Naive B cell (primary cell): ENCODE measurements at regions not wholly inside any gene's neighbourhood (a gene's known extent, or its start where the extent isn't known, plus 50 kb on each side); places are given as distances from the start of the nearest gene placed in this dataset.
"Not testable (repeated sequence)": the region's sequence is repeated elsewhere in the genome, so short reads cannot be mapped to it uniquely, and the experiment has no call there.

Experiments
- ATAC-seq, 2 donors: fragments of 150-1000 bp; cut with Tn5 transposase; 2 replicates each; pipeline ENCODE4 v1.10.0; 2021; ENCODE audit warnings: low read depth in 2 of 2, mild to moderate bottlenecking in 2 of 2, moderate library complexity in 2 of 2
- DNase-seq: peaks from one replicate; pipeline ENCODE4 v3.0.0; 2022
- H3K27ac Mint-ChIP-seq, 6 donors: one replicate each; pipeline ENCODE4 v1.8.0; 2020 to 2022; ENCODE audit warnings: mild to moderate bottlenecking in 6 of 6, mixed read lengths in 6 of 6, moderate library complexity in 5 of 6, inconsistent platforms in 2 of 6
- H3K27me3 Mint-ChIP-seq, 3 donors: one replicate each; pipeline ENCODE4 v1.8.0; 2021 to 2022; ENCODE audit warnings: mixed read lengths in 3 of 3, mild to moderate bottlenecking in 1 of 3
- H3K36me3 Mint-ChIP-seq, 2 donors: one replicate each; pipeline ENCODE4 v1.8.0; 2020 to 2022; ENCODE audit warnings: mixed read lengths in 2 of 2, inconsistent platforms in 1 of 2, mild to moderate bottlenecking in 1 of 2
- H3K4me1 Mint-ChIP-seq, 3 donors: one replicate each; pipeline ENCODE4 v1.8.0; 2020 to 2022; ENCODE audit warnings: mixed read lengths in 3 of 3, inconsistent platforms in 1 of 3, mild to moderate bottlenecking in 1 of 3, moderate library complexity in 1 of 3
- H3K4me3 Mint-ChIP-seq, 8 donors: one replicate each; pipeline ENCODE4 v1.8.0; 2020 to 2022; ENCODE audit warnings: mild to moderate bottlenecking in 8 of 8, mixed read lengths in 8 of 8, moderate library complexity in 8 of 8, inconsistent platforms in 2 of 8
- H3K9me3 Mint-ChIP-seq, 7 donors: one replicate each; pipeline ENCODE4 v1.8.0; 2020 to 2022; ENCODE audit warnings: mixed read lengths in 7 of 7, mild to moderate bottlenecking in 5 of 7, inconsistent platforms in 2 of 7, moderate library complexity in 1 of 7

- Mint-ChIP-seq H3K36me3 (no peaks in the 10 kb centered on the region), H3K27me3 (peaks cover 0 to 25% (median 18%) of the 10 kb centered on the region in 3 donors), H3K27ac (peak overlapping the region in 1 of 6 donors; percentile 74), H3K9me3 (peaks cover 0 to 27% (median 7%) of the 10 kb centered on the region in 7 donors), H3K4me3 (no peak overlapping the region), H3K4me1 (no peaks in the 10 kb centered on the region)
- DNase-seq (no peak), ATAC-seq (no peak)
These were observed 127.6 kb downstream of the CHD9NB start for GRCh38 chr16:52925143-52925542.

GRCh38 chr16:52924162-52924561 is 128.5 kb downstream of the CHD9NB start:
- no peak for ATAC-seq
- Mint-ChIP-seq H3K4me1 (no peaks in the 10 kb centered on the region), H3K27me3 (peaks cover 0 to 28% (median 21%) of the 10 kb centered on the region in 3 donors)

GRCh38 chr16:52921104-52921503 is 131.6 kb downstream of the CHD9NB start:
- no peak for DNase-seq
- Mint-ChIP-seq H3K9me3 (peaks cover 0 to 30% (median 4%) of the 10 kb centered on the region in 7 donors), H3K4me3 (no peak overlapping the region), H3K36me3 (no peaks in the 10 kb centered on the region), H3K4me1 (no peaks in the 10 kb centered on the region), H3K27ac (no peak overlapping the region), H3K27me3 (peaks cover 11 to 36% (median 18%) of the 10 kb centered on the region in 3 donors)
- no peak for ATAC-seq

More at GRCh38 chr16:52924162-52924561, 128.5 kb downstream of the CHD9NB start:
- no peak for DNase-seq
- Mint-ChIP-seq H3K9me3 (peaks cover 0 to 27% (median 7%) of the 10 kb centered on the region in 7 donors), H3K4me3 (no peak overlapping the region), H3K27ac (no peak overlapping the region), H3K36me3 (no peaks in the 10 kb centered on the region)

- H3K27me3 Mint-ChIP-seq, result peaks cover 13 to 36% (median 18%) of the 10 kb centered on the region in 3 donors
- ATAC-seq, result no peak
These were observed 132.4 kb downstream of the CHD9NB start for GRCh38 chr16:52920331-52920730.

GRCh38 chr16:52914428-52914827 is 138.3 kb downstream of the CHD9NB start:
- peaks cover 0 to 7% (median 0%) of the 10 kb centered on the region in 7 donors for H3K9me3 Mint-ChIP-seq
- peak overlapping the region in 1 of 8 donors; percentile 27 for H3K4me3 Mint-ChIP-seq
- DNase-seq (no peak), ATAC-seq (no peak)
- H3K27ac Mint-ChIP-seq, result no peak overlapping the region
- peaks cover 8 to 25% (median 13%) of the 10 kb centered on the region in 3 donors for H3K27me3 Mint-ChIP-seq
- no peaks in the 10 kb centered on the region for H3K36me3 Mint-ChIP-seq
- H3K4me1 Mint-ChIP-seq, result no peaks in the 10 kb centered on the region

More at GRCh38 chr16:52920331-52920730, 132.4 kb downstream of the CHD9NB start:
- H3K4me1 Mint-ChIP-seq, result no peaks in the 10 kb centered on the region
- no peak for DNase-seq
- no peak overlapping the region for H3K27ac Mint-ChIP-seq
- peaks cover 0 to 22% (median 3%) of the 10 kb centered on the region in 7 donors for H3K9me3 Mint-ChIP-seq
- H3K36me3 Mint-ChIP-seq, result no peaks in the 10 kb centered on the region
- no peak overlapping the region for H3K4me3 Mint-ChIP-seq

- Mint-ChIP-seq H3K4me1 (no peaks in the 10 kb centered on the region), H3K9me3 (peaks cover 0 to 7% (median 0%) of the 10 kb centered on the region in 7 donors), H3K27ac (no peak overlapping the region), H3K27me3 (peaks cover 2 to 19% (median 8%) of the 10 kb centered on the region in 3 donors), H3K4me3 (no peak overlapping the region), H3K36me3 (no peaks in the 10 kb centered on the region)
- ATAC-seq, result no peak
- DNase-seq, result no peak
These were observed 140.0 kb downstream of the CHD9NB start for GRCh38 chr16:52912565-52913173.

DNA sequence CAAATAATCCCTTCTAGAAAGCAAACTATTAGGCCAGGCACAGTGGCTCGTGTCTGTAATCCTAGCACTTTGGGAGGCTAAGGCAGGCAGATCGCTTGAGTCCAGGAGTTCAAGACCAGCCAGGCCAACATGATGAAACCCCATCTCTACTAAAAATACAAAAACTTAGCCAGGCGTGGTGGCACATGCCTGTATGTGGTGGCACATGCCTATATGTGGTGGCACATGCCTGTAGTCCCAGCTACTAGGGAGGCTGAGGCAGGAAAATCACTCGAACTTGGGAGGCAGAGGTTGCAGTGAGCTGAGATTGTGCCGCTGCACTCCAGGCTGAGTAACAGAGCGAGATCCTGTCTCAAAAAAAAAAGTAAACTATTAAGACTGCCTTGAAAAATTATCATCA is 144.6 kb downstream of the CHD9NB start:
- H3K27me3 Mint-ChIP-seq, H3K4me1 Mint-ChIP-seq, H3K36me3 Mint-ChIP-seq, H3K27ac Mint-ChIP-seq, DNase-seq, H3K4me3 Mint-ChIP-seq, ATAC-seq: not testable (repeated sequence)
- H3K9me3 Mint-ChIP-seq, result peaks cover 0 to 14% (median 2%) of the 10 kb centered on the region in 7 donors

DNA sequence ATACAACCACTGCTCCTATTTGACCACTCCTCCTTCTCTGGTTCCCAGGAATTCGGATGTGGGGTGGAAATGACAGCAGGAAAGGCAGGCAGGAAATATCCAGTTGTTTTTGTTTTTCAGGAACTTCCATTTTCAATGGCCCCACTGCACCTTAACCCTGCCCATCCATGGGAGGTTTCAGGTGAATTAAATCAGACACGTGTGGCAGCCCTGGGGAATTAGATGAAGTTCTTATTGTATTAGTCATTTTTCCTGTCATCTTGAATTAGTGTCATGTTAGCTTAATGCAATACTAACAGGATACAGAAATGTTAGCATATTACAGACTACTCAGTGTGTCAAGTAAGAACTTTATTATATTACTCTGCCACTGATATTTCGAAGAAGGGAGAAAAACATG is 146.4 kb downstream of the CHD9NB start:
- no peak overlapping the region for H3K4me3 Mint-ChIP-seq
- no peak for ATAC-seq
- DNase-seq, result no peak
- H3K36me3 Mint-ChIP-seq, result no peaks in the 10 kb centered on the region
- no peak overlapping the region for H3K27ac Mint-ChIP-seq
- no peaks in the 10 kb centered on the region for H3K4me1 Mint-ChIP-seq
- H3K27me3 Mint-ChIP-seq, result peaks cover 0 to 8% (median 5%) of the 10 kb centered on the region in 3 donors
- H3K9me3 Mint-ChIP-seq, result peaks cover 0 to 14% (median 2%) of the 10 kb centered on the region in 7 donors

- Mint-ChIP-seq H3K36me3 (no peaks in the 10 kb centered on the region), H3K27me3 (peaks cover 8 to 16% (median 8%) of the 10 kb centered on the region in 3 donors), H3K9me3 (peaks cover 3 to 23% (median 9%) of the 10 kb centered on the region in 7 donors), H3K27ac (no peak overlapping the region), H3K4me3 (no peak overlapping the region), H3K4me1 (no peaks in the 10 kb centered on the region)
- ATAC-seq (no peak), DNase-seq (no peak)
These were observed 156.1 kb downstream of the CHD9NB start for GRCh38 chr16:52896478-52897164.

GRCh38 chr16:52874042-52874441 is 178.7 kb downstream of the CHD9NB start:
- no peak overlapping the region for H3K27ac Mint-ChIP-seq
- peaks cover 6 to 21% (median 13%) of the 10 kb centered on the region in 3 donors for H3K27me3 Mint-ChIP-seq
- DNase-seq (no peak), ATAC-seq (no peak)
- peaks cover 0 to 7% (median 2%) of the 10 kb centered on the region in 7 donors for H3K9me3 Mint-ChIP-seq
- no peak overlapping the region for H3K4me3 Mint-ChIP-seq
- H3K36me3 Mint-ChIP-seq, result no peaks in the 10 kb centered on the region
- H3K4me1 Mint-ChIP-seq, result no peaks in the 10 kb centered on the region

DNA sequence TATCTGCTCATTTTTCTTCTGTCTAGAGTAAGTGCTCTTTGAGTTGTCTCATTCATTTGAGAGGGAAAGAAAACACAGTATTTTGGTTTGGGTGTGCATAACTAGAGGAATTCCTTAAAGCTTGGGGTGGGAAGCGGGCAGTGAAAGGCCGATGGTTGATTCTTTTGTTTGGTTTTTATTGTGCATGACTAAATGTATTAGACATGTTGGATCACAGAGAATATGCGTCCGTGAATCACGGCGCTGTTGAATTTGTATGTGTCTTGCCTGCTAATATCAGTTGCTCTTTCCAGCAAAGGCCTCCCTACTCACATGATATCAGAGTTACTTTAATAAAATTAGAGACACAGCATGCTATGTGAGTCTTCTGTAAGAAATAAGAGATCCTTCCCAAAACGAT is 180.0 kb downstream of the CHD9NB start:
- peaks cover 0 to 12% (median 5%) of the 10 kb centered on the region in 7 donors for H3K9me3 Mint-ChIP-seq
- ATAC-seq, result no peak
- no peak overlapping the region for H3K27ac Mint-ChIP-seq
- no peak for DNase-seq
- H3K4me1 Mint-ChIP-seq, result no peaks in the 10 kb centered on the region
- H3K4me3 Mint-ChIP-seq, result no peak overlapping the region
- H3K27me3 Mint-ChIP-seq, result peaks cover 6 to 14% (median 13%) of the 10 kb centered on the region in 3 donors
- no peaks in the 10 kb centered on the region for H3K36me3 Mint-ChIP-seq

DNA sequence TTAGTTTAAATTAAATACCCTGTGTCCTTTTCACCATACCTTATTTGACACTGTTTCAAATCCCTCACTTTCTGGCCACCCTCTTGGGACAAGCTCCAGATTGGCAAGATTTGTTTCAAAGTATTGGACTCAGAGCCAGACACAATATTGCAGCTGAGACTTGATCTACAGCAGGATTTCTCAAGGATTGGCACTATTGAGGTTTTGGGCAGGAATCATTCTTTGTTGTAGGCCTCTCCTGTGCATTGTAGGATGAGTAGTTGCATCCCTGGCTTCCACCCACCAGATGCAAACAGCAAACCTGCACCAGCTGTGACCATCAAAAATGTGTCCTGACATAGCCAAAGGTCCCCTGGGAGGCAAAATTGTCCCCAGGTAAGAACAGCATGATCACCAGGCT is 181.2 kb downstream of the CHD9NB start:
- H3K36me3 Mint-ChIP-seq, result no peaks in the 10 kb centered on the region
- H3K4me3 Mint-ChIP-seq, result no peak overlapping the region
- H3K4me1 Mint-ChIP-seq, result no peaks in the 10 kb centered on the region
- no peak overlapping the region for H3K27ac Mint-ChIP-seq
- H3K27me3 Mint-ChIP-seq, result peaks cover 6 to 13% (median 13%) of the 10 kb centered on the region in 3 donors
- ATAC-seq (no peak), DNase-seq (no peak)
- H3K9me3 Mint-ChIP-seq, result peaks cover 0 to 12% (median 5%) of the 10 kb centered on the region in 7 donors

DNA sequence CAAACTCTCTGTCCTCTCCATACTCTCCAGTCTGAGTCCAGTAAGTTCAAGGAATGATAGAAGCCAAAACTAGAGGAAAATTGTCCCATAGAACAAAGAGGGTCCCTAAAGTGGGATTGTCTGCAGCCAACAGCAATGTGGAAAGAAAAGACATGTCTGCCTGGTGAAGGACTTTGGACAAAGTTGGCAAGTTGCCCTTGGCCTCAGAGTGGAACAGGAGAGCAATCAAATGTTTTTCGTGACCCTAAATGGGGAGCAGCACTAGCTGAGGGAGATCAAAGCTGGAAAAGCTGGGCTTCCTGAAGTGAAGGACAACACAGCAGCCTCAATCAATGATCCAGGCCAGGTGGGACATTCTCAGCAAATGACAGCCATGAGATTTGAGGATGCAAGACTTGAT is 183.5 kb downstream of the CHD9NB start:
- Mint-ChIP-seq H3K27me3 (peaks cover 0 to 9% (median 5%) of the 10 kb centered on the region in 3 donors), H3K27ac (peak overlapping the region in 1 of 6 donors; percentile 23), H3K4me3 (no peak overlapping the region), H3K36me3 (no peaks in the 10 kb centered on the region), H3K4me1 (no peaks in the 10 kb centered on the region), H3K9me3 (peaks cover 0 to 12% (median 5%) of the 10 kb centered on the region in 7 donors)
- ATAC-seq (no peak), DNase-seq (no peak)

DNA sequence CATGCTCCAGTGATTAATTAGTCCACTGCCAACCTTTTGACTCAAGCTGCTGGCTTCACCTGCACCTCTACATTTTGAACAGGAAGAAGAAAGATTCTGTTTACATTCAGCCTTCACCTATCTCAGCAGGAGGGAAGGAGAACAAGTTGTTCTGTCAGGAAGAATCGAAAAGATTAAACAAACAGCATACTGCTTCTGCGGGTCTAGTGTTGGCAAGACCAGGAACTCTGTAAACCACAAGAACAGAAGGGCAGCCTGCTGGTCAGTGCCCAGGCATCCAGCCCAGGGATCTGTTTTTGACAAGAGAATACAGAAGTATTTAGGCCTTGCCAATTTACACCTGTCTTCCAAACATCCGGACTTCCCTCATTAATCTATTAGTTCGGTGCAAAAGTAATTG is 189.7 kb downstream of the CHD9NB start:
- DNase-seq (no peak), ATAC-seq (no peak)
- peaks cover 0 to 6% (median 0%) of the 10 kb centered on the region in 7 donors for H3K9me3 Mint-ChIP-seq
- H3K4me3 Mint-ChIP-seq, result no peak overlapping the region
- no peaks in the 10 kb centered on the region for H3K36me3 Mint-ChIP-seq
- no peak overlapping the region for H3K27ac Mint-ChIP-seq
- H3K27me3 Mint-ChIP-seq, result peaks cover 0 to 2% (median 2%) of the 10 kb centered on the region in 3 donors
- H3K4me1 Mint-ChIP-seq, result no peaks in the 10 kb centered on the region
